Activated effector memory CD4-positive, alpha-beta T cell treated with Interleukin-2 at 50 U/mL for 16 hours (primary cell): ENCODE measurements at regions not wholly inside any gene's neighbourhood (a gene's known extent, or its start where the extent isn't known, plus 50 kb on each side); places are given as distances from the start of the nearest gene placed in this dataset.
"Not testable (repeated sequence)": the region's sequence is repeated elsewhere in the genome, so short reads cannot be mapped to it uniquely, and the experiment has no call there.

Source experiments
- DNase-seq: peaks from one replicate; pipeline ENCODE4 v3.0.0-alpha.2; 2020

DNA sequence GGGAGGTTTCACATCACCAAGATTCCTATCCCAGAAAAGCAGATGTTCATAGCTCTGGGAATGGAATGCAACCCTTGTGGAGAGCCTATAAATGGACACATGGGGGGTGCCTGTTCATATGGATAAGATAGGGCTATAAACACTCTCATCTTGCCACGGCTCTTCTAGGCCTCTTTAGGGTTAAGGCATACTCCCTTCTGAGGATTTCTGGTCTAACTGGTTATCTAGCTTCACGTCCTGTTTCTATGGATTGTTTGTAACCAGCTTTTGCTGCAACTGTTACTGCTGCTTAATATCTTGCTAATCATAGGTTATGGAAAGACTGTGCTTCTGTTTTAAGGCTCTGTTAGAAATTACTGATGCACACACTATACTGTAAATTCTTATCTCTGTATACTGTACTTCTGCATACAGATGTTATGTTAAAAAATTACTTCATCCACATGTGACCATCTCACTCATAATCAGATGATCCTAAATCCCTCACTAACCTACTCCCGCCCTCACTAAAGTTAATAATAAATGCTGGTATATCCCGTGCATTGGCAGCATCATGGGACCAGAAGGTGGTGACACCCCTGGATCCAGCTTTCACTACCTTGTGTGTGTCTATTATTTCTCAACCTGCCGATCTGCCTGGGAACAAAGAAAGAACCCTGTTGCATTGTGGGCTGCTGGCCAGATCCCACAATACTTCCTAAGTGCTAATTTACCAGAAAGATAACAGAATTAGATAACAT lies 68.7 kb downstream of the PRKAB2 start:
- DNase-seq: not testable (repeated sequence)

DNA sequence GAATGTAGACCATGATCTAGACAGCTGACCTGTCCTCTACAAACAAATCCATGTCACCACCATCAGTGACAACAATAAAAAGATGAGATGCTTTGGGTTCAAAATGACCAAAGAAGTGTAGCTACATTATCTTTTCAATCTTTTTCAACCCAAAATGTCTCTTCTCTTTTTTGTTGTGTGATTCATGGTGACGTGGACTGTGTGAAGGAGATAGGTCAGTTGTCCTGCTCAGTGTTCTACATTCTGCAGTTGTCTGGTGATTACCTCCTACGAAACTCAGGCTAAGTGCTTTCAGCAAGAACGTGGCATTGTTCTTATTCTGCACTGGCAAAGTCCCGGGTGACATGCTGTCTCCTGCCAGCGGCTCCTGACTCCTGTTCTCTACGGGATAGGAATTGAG lies 73.1 kb downstream of the PRKAB2 start:
- no peak for DNase-seq

DNA sequence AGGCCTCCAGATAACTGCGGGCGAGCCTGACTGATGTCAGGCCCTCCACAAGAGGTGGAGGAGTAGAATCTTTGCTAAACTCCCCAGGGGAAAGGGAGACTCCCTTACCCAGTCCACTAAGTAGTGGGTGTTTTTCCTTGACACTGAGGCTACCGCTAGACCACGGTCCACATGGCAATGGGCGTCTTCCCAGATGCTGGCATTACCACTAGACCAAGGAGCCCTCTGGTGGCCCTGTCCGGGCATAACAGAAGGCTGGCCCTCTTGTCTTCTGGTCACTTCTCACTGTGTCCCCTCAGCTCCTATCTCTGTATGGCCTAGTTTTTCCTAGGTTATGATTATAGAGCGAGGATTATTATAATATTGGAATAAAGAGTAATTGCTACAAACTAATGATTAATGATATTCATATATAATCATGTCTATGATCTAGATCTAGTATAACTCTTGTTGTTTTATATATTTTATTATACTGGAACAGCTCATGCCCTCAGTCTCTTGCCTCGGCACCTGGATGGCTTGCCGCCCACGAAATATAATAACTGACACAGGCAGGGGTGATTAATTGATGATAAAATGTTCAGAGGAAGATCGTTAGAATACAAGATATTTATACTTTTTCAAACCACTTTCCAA lies 73.8 kb downstream of the PRKAB2 start:
- not testable (repeated sequence) for DNase-seq

GRCh38 chr1:147095691-147096090 lies 76.6 kb downstream of the PRKAB2 start:
- no peak for DNase-seq

- no peak for DNase-seq
Measured at GRCh38 chr1:147091801-147092200, 80.5 kb downstream of the PRKAB2 start.

- DNase-seq: no peak
Measured at GRCh38 chr1:147089457-147089856, 82.8 kb downstream of the PRKAB2 start.

DNA sequence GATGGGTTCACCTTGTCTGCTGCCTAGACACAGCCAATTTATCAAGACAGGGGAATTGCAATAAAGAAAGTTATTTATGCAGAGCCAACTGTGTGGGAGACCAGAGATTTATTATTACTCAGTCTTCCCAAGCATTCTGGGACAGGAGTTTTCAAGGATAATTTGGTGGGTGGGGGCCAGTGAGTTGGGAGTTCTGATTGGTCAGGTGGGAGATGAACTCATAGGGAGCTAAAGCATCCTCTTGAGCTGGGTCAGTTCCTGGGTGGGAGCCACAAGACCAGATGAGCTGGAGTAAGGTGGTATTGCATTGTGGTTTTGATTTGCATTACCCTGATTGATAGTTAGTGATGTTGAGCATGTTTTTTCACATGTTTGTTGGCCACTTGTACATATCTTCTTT lies 86.1 kb downstream of the PRKAB2 start:
- DNase-seq: no peak

DNA sequence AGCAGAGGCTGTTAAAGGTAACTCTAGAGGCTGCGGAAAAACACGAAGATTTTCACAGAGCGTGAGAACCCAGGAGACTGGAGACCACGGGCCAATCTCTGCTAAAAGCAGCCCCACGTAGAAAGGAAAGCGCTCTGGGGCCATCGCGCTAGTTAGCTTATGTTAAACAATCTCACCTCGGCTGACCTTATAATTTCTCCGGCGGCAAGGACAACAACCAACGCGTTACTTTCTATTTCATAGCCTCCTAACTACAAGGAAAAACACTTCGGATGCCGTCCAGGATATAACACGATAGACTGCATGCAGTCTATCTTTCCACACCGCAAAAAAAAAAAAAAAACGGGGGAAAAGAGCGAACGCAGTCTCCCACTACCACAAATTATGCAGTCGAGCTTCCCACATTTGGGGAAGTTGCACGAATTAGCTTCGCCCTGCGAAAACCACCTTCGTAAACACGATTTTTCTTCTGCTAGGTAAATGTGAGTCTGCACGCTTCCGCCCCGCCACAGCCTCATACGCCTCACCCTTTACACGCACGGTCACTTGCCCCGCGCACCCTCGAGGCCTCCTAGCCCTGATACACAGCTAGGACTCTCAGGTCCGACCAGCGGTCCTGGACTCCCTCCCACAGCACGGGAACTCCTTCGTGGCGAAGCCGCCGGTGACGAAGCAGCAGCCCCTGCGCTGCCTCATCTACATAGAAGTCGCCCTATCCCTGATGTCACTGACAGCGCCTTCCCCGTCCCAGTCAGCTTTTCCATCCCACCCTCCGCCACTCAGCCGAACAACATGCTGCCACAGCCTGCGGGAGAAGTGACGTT lies 87.8 kb downstream of the PRKAB2 start:
- peak; percentile 47 for DNase-seq

- DNase-seq: no peak
Measured at GRCh38 chr1:147083919-147084272, 88.4 kb downstream of the PRKAB2 start.

DNA sequence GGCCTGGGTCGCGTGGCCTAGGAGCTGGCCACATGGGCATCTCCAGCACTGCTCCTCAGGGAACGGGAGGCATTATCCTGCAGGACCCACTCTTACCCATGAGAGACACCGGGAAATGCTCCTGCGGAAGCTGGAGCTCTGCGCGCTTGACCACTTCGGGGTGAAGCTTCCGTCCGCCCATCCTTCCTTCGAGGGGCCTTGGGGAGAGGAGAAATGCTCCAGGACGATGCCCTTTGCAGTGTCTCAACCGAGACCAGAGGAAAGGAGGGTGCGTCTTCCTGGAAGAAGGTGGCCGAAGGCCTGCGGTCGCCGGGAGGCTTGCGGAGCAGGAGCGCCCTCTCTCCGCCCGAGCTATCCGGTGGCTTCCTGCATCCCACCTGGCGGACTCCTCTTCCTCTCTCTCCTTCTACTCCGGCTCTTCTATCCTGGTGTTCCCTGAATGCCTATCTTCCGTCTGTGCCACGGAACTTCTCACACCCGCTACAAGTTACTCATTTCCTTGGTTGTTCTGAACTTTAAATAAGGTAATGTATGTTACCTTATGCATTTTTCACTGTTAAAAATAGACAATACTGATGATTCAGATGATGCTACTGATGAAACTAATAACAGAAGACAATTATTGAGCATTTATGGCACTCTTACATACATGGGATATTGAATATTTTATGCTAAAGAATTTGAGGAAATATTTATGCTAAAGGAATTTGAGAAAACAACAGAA lies 91.4 kb downstream of the PRKAB2 start:
- no peak for DNase-seq

DNA sequence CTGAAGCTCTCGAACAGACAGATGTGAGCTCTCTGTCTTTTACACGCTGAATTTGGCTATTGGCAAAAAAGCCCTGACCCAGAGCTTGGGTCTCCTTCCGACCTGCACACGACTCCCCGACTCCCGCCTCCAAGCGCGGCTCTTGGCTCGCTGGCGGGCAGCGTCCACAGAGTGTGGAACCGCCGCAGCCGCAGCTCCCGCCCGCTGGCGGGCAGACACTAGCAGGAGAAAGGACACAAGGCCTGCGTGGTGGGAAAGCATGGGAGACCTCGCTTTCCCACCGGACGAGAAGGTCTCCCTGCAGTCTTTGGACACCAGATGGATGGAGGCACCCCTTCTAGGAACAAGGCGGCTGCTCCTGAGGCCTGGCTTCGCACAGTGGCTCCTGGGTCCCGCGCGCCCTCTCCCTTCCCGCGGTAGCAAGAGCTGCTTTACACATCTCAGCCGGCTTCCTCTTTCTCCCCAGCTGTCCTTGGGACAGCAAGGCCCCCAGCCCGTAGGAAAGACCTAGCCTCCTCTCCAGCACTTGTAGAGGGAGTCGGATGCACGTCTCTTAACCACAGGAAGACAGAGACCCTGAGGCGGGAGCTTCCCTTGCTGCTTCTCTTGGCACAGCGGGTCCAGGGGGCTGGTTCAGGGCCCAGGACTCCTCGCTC lies 92.1 kb downstream of the PRKAB2 start:
- DNase-seq: no peak

DNA sequence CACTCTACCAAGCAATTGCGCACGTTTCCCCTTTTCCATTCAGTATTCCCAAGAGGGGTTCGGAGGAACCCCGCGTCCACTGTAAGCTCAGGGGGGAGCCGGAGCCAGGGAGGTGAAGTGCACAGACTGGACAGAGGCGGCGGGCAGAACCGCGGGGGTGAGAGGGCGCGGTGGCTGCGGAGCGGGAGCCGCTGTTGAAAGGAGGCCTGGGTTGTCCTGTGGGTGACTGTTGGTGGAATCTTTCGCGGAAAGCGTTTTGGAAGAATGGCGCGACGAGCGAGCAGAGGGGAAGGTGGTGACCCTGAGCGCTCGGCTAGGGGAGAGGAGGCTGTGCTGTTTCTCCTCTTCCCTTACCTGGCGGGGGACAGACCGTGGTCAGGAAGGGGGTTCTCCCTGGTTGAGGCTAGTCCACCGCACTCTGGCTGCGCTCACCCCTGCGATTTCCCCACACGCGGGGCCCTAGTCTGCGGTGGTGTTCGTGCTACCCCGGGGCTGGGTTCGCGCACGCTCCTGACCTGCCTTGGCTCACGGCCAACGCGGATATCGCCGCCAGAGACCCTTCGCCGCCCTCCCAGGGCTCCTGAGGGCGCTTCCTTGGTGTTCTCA lies 92.8 kb downstream of the PRKAB2 start:
- no peak for DNase-seq

DNA sequence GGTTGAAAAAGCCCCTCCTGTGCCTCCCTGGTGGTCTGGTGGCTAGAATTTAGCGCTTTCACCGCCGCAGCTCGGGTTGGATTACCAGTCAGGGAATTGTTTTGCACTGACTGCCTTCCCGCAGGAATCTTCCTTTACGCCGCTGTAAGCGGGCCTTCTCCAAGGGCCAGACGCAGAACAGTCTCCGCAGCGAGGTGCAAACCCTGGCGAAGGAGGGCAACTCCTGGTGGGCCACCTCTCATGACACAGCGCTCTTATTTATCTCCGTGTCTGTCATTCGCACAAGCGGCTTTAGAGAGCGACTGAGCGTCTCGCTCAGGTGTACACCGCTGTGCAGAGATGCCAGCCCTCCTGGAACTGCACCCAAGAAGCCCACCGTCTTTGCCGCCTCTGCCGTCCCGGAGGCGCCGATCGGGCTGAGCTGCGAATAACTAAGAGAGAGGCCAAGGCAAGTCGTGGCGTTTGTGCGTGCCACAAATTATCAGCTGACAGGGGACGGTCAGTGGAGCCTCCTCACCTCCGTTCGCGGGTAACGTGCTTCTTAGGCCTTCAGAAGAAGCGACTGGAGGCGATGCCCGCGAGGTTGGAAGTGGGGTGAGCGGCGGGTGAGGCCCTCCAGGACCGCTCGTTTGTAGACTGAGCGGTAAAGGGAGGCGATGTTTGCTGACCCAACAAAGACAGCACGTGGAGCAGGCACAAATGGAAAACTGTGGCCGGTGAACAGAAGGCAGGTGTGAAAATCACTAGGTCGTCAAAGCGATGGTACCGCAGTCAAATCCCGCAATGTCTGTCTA lies 93.5 kb downstream of the PRKAB2 start:
- DNase-seq: no peak

DNA sequence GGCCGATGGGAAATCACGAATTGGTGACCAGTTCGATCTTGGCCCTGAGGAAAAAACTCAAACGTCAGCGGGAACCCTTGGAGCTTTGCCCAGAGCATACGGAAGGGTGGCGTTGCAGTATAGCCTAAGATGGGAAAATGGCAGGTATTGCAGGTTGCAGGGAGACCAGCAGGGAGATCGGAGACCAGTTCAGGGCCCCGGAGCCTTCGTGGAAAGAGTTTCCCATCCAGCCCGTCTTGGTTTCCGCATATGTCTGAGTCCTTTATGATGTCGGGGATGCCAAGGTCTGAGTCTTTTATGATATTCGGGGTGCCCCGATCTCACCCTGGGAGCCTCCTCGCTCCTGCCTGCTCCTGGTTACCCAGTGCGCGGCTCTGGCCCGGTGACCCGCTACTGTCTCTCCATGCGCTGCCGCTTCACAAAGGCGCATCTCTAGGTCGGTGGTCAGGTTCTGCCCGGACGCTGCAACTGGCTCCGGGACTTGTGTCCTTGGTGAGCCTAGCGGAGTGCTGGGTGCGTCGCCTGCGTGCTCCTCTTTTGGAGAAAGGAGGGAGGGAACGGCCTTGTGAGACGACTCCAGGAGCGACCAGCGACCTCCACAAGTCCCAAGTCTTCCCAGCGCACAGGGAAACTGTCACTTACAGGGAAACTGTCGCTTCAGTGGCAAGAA lies 94.2 kb downstream of the PRKAB2 start:
- DNase-seq: no peak

DNA sequence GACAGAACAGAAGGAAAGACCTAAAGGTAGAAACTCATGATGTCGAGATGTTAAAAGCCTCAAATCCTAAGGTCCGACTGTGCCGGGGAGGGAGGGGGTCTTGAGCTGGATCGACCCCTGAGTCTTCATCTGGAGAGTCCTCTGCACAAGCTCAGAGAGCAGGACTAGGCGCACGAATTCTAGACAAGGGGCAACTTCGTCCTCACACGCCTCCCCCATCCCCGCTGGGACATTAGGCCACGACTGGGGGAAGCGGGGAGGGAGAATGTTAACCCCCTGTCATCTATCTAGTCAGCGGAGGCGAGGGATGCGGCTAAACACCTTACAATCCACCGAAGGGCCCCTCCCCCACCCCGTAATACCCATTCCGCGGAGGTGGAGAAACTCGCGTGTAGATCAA lies 94.7 kb downstream of the PRKAB2 start:
- no peak for DNase-seq

- DNase-seq: no peak
Measured at GRCh38 chr1:147077081-147077480, 95.2 kb downstream of the PRKAB2 start.

- no peak for DNase-seq
Measured at GRCh38 chr1:147076442-147076841, 95.8 kb downstream of the PRKAB2 start.

- DNase-seq: no peak
Measured at GRCh38 chr1:147072482-147073432, 99.5 kb downstream of the PRKAB2 start.

DNA sequence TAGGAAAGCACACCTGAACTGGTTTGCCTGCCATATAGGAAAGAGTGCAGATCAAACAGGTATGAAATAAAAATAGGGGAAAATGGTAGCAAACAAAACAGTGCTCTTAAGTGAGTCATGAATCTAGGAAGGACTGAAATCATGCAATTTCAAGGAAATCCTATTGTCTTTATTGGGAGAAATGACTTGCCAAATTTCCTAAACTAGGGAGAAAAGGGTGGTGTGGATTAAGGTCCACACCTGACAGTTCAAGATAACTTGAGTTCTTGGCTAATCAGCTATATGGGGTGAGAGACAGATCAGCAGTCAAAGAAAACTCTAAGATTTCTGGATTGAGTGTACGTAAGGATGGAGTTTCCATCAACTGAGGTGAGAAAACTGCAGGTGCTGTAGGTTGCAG lies 101.1 kb downstream of the PRKAB2 start:
- DNase-seq: no peak

DNA sequence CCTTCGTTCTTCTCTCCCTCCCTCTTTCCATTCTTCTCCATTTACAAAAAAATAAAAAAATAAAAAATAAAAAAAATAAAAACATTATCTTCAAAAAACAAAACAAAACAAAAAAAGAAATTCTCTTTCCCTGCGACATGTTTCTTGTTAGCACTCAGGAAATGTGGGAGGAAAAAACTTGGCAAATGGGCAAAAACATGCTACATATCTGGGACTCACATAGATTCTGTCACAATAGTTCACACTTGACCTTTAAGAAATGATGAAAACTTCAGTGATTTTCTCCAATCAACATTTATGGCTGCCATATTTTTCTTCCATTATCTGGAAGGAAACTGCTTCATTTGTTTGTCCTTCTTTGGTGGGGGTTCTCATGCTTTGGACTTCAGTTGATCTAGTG lies 109.3 kb downstream of the PRKAB2 start:
- DNase-seq: no peak
